ENCODE measurements at regions not wholly inside any gene's neighbourhood (a gene's known extent, or its start where the extent isn't known, plus 50 kb on each side); places are given as distances from the start of the nearest gene placed in this dataset.

DNA sequence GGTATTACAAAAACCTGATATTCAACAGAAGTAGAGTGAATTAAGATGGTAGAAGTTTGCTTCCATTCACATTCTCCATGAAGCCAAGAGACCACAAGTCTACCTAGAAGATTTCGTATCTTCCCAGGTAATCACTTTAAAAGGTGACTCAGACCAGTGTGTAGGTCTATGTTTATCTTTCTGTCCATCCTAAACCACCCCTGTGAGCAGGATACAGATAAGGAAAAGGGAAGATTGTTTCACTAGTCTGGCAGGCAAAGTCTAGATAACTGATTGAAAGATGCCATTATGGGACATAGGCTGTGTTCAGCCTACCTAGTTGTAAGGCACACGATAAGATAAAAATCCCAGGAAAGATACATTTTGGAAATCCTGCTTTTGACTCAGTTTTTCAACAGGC, 244.3 kb upstream of the NWD2 start:
- no peak for DNase-seq

GRCh38 chr4:37001688-37002436, 242.7 kb upstream of the NWD2 start:
- no peak for DNase-seq

GRCh38 chr4:37002625-37003024, 241.9 kb upstream of the NWD2 start:
- no peak for DNase-seq

GRCh38 chr4:37008199-37008598, 236.3 kb upstream of the NWD2 start:
- DNase-seq = no peak

- no peak for DNase-seq
Observed at GRCh38 chr4:37014584-37014983, 230.0 kb upstream of the NWD2 start.

DNA sequence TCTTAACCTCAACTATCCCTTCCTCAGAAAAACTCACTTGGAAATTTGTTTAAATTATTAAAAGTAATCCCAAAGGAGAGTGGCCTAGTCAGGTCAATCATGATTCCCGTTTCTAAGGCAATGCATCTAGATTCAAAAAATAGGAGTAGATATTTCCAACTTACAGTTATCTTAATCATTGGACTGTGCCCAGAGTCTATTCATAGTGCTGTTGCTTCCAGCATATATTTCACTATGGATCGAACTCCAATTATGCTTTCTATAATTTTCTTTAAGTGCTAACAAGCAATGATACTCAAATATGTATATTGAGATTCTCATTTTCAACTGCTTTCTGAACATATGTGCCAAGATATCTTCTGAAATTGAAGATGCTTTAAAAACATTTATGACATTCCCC, 229.2 kb upstream of the NWD2 start:
- no peak for DNase-seq

DNA sequence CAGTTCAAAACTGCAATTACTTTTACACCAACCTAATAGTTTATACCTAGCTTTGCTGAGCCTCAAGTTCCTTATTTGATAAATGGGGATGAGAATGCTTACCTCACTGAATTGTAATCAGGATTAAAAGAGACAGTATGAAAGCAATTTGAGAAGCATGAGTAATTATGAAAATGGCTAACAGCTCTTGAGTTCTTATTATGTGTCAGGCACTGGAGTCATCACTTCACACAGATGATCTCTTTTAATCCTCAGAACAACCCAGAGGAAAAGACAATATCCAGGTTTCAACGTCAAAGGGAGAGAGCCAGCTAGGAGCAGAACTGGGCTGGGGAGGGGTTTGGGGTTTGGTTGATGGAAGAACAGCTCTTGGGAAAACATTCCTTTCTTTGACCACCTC, 221.0 kb upstream of the NWD2 start:
- no peak for DNase-seq

DNA sequence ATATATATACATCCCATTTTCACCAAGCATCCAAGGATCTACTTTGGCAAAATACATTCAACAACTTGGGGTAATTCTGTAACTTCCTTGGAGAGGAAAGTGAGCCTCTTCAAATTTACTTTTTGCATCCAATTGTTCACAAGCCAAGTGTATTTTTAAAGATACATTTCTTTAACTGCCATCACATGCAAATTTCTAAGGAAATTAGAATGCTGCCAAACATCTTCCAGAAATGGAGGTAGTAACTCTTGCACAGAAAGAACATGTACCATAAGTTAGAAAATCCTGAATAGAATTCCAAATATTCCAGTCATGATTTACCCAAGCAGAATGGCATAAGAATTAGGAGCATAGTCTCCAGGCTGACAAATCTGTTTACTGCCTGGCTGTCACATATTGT, 220.5 kb upstream of the NWD2 start:
- DNase-seq = no peak

DNA sequence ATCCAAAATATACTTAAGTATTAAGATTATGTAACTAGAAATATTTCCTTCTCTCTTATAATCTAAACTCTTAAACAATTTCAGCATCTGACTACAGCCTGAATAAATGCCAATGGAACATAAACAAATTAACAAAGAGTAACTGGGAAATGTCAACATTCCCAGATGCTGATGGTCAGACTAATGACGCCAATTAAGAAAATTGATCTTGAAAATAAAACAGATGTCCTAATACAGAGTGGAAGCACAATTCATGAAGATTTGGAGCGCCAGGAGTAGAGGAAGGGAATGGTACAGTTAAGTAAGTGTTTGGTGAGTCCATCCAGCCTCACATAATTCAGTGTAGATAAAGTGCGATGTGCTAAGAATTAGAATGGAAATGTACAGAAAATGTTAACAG, 203.7 kb upstream of the NWD2 start:
- DNase-seq = no peak

DNA sequence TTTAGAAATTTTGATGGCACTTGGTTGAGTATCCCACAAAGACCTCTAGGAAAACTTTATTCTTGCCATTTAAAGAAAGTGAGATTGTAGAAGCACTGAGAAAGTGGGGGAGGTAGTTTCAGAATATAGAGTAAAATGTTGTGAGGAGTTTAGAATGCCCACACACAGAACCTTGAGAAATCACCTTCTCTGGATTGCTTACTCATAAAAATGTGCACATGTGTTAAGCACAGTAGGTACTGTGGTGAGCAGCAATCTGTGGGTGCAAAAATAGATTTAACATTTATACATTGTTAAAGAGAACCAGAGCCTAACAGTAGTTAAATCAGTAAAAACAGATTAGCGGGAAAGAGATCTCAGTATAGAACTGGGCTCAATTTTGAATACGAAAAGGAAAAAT, 201.2 kb upstream of the NWD2 start:
- no peak for DNase-seq

DNA sequence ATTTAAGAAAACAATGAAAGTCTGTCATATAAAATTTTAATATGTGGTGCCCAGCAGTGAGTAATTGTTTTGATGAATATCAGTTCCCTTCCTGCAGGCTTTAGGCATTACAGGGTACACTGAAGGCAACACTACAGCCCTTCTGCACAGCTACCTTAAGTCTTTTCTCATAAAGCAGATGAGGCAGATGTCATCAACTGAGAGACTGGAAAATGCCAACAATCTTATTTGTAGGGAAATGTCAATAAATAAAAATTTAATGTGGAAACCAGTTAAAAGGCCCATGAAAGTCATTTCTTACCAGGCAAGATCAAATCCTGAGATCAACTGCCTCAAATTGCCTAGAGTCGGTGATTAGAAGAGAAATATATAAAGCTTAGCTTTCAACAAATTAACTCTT, 193.4 kb upstream of the NWD2 start:
- DNase-seq = no peak

- no peak for DNase-seq
Observed at GRCh38 chr4:37051866-37052265, 192.7 kb upstream of the NWD2 start.

- no peak for DNase-seq
Observed at GRCh38 chr4:37054531-37055077, 189.9 kb upstream of the NWD2 start.

DNA sequence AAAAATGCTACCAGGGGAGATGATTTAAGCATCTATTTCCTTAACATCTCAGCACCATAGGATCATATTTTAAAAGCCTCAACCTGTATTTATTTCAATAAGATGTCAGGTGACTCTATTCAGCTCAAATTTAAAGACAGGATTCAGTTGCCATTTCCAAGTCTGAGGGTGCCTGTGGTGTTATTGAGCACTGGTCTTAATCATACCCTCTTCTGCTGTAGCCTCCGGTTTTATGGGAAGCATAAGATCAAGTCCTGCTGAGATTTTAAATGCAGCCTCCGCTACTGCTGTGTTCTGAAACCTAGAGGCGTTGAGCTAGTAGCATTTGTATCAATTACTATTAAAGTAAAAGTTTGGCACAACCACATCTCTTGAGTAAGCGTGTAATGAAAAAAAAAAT, 185.7 kb upstream of the NWD2 start:
- DNase-seq = no peak

DNA sequence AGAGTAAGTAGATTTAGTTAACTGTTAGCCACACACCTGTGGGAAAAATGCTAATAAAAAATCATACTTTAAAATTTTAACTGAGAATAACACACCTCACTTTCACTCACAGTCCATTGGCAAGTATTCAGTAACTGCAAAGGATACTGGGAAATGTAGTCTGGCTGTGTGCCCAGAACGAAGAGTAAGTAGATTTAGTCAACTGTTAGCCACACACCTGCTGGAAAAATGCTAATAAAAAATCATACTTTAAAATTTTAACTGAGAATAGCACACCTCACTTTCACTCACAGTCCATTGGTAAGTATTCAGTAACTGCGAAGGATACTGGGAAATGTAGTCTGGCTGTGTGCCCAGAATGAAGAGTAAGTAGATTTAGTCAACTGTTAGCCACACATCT, 178.4 kb upstream of the NWD2 start:
- DNase-seq = no peak

- no peak for DNase-seq
Observed at GRCh38 chr4:37068580-37068979, 176.0 kb upstream of the NWD2 start.

GRCh38 chr4:37070041-37070440, 174.5 kb upstream of the NWD2 start:
- DNase-seq = no peak

GRCh38 chr4:37071576-37071975, 173.0 kb upstream of the NWD2 start:
- no peak for DNase-seq

- no peak for DNase-seq
Observed at GRCh38 chr4:37073226-37073840, 171.2 kb upstream of the NWD2 start.

DNA sequence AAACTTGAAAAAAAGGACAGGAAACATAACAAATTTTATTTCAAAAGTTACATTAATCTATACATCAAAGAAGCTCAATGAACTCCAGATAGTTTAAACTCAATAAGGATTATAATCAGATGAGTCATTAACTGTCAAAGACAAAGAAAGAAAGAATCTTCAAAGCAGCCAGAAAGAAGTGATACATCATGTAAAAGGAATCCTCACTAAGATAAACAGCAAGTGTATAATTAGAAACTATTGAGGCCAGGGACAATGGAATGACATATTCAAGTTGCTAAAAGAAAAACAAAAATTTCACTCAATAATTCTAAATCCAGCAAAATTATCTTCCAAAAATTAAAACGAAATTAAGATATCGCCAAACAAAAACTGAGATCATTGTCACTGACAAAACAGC, 161.6 kb upstream of the NWD2 start:
- DNase-seq = no peak

- DNase-seq = no peak
Observed at GRCh38 chr4:37095925-37096324, 148.6 kb upstream of the NWD2 start.

DNA sequence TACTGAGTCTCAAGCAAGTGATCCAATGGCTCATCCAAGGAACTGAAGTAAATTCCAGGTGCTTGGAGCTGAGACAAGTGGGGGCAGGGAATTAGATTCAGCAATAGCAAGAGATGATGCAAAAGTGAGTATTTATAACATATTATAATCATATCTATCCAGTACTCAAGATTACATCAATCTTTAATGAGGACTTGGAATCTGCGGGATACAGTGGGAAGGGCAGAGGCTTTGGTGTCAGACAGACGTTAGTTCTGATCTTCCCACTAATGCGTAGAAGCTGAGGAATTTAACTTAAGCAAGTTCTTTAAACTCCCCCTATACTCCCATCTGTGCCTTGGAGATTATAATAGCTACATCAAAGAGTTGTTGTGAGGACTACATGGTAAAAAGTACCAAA, 143.4 kb upstream of the NWD2 start:
- DNase-seq = no peak

DNA sequence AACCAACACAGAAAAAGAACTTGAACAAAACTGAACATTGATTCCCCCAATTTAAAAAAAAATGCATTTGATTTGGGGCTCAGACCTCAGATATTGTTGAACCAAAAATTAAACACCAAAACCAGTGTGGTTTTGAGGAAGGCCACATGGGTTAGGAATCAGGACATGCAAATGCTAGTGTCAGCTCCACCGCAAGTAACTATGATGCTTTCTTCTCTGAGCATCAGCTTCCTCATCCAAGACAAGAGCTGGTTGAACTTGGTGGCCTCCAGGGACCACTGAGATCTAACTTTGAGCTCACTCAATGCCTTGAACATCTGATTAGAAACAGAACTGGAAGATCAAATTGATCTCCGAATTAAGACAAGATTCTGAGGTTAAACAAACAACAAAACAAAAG, 142.9 kb upstream of the NWD2 start:
- DNase-seq = no peak

DNA sequence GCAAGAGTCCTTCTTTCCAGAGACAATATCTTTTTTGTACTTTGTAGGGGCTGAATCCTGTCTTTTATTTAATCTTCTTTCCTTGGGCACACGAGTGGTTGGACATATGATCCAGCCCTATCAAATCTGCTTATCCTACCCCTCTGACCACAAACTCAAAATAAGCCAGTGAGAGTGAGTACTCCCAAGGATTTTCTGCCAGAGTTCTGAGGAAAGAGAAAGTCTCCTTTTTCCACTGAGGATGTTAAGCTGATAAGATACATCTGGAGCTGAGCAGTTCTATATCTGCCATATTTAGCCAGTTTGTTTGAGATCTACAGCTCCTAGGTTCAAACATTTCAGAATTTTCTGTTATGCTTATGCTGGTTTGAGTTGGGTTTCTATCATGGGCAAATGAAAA, 134.8 kb upstream of the NWD2 start:
- DNase-seq = no peak

GRCh38 chr4:37124800-37125199, 119.7 kb upstream of the NWD2 start:
- no peak for DNase-seq

Measured in activated naive CD4-positive, alpha-beta T cell treated with anti-CD3 and anti-CD28 coated beads, Interleukin-2, amount 50 U/mL, for 16 hours (primary cell).